WTC11 (cell line): ENCODE measurements at regions not wholly inside any gene's neighbourhood (a gene's known extent, or its start where the extent isn't known, plus 50 kb on each side); places are given as distances from the start of the nearest gene placed in this dataset.
"Not testable (repeated sequence)": the region's sequence is repeated elsewhere in the genome, so short reads cannot be mapped to it uniquely, and the experiment has no call there.

Experiments used
- ATAC-seq: fragments of 200-7000 bp; cut with Tn5 transposase; 2 replicates; pipeline ENCODE4 v1.10.0; 2021; ENCODE audit warnings: mild to moderate bottlenecking, moderate library complexity
- CTCF ChIA-PET: fragments of 300-600 bp; sonication (Branson Sonifier 250); formaldehyde crosslinking; loops from one replicate; lab custom pipeline; 2021; ENCODE audit warnings: antibody characterized with exemption; lab: Charles Lee
- POLR2A ChIA-PET: fragments of 350-600 bp; sonication (Branson Sonifier 250); formaldehyde crosslinking; loops from one replicate; lab custom pipeline; 2021; ENCODE audit warnings: antibody characterized with exemption; lab: Charles Lee
- DNase-seq: peaks from one replicate; pipeline ENCODE4 v3.0.0; 2021; ENCODE audit warnings: low spot score
- H3K27ac Mint-ChIP-seq: 2 replicates; pipeline ENCODE4 v1.8.0; 2021; ENCODE audit warnings: mixed read lengths
- H3K27me3 Mint-ChIP-seq: 2 replicates; pipeline ENCODE4 v1.8.0; 2021; ENCODE audit warnings: low read depth, mild to moderate bottlenecking, moderate library complexity, mixed read lengths
- H3K36me3 Mint-ChIP-seq: 2 replicates; pipeline ENCODE4 v1.8.0; 2021; ENCODE audit warnings: mixed read lengths
- H3K4me1 Mint-ChIP-seq: 2 replicates; pipeline ENCODE4 v1.8.0; 2022; ENCODE audit warnings: mixed read lengths
- H3K4me3 Mint-ChIP-seq: 2 replicates; pipeline ENCODE4 v1.8.0; 2021; ENCODE audit warnings: mild to moderate bottlenecking, moderate library complexity, mixed read lengths
- H3K9me3 Mint-ChIP-seq: 2 replicates; pipeline ENCODE4 v1.8.0; 2021; ENCODE audit warnings: mixed read lengths
- CREM ChIP-seq: sonication (generic); formaldehyde crosslinking; IDR thresholded peaks from 2 replicates; pipeline ENCODE4 v1.8.1; 2022; ENCODE audit warnings: mild to moderate bottlenecking, missing genetic modification reagents, moderate library complexity
- GTF2I ChIP-seq: fragments of 250-450 bp; sonication (Bioruptor Pico); conservative IDR thresholded peaks from 2 replicates; pipeline ENCODE4 v1.4.0; 2021; ENCODE audit warnings: mild to moderate bottlenecking
- MXD4 ChIP-seq: fragments of 250-450 bp; sonication (Bioruptor Pico); IDR thresholded peaks from 2 replicates; pipeline ENCODE4 v1.8.0; 2021; ENCODE audit warnings: mild to moderate bottlenecking, moderate library complexity, borderline replicate concordance
- PRRX2 ChIP-seq: fragments of 250-450 bp; sonication (Bioruptor Pico); IDR thresholded peaks from 2 replicates; pipeline ENCODE4 v1.8.0; 2021; ENCODE audit warnings: mild to moderate bottlenecking
- RELA ChIP-seq: sonication (generic); formaldehyde crosslinking; IDR thresholded peaks from 2 replicates; pipeline ENCODE4 v1.8.1; 2022; ENCODE audit warnings: missing genetic modification reagents, mild to moderate bottlenecking, borderline replicate concordance
- RORB ChIP-seq: fragments of 250-450 bp; sonication (Bioruptor Pico); IDR thresholded peaks from 2 replicates; pipeline ENCODE4 v1.9.0; 2021; ENCODE audit warnings: mild to moderate bottlenecking
- SP1 ChIP-seq: sonication (generic); formaldehyde crosslinking; conservative IDR thresholded peaks from 2 replicates; pipeline ENCODE4 v1.8.1; 2022; ENCODE audit warnings: missing genetic modification reagents
- TEAD1 ChIP-seq: sonication (generic); formaldehyde crosslinking; IDR thresholded peaks from 2 replicates; pipeline ENCODE4 v1.8.0; 2022; ENCODE audit warnings: mild to moderate bottlenecking, missing genetic modification reagents
- ZNF219 ChIP-seq: sonication (generic); formaldehyde crosslinking; IDR thresholded peaks from 2 replicates; pipeline ENCODE4 v1.8.0; 2023; ENCODE audit warnings: missing genetic modification reagents, mild to moderate bottlenecking, borderline replicate concordance
- TF ChIP-seq, protein P1 (sequence below): sonication (generic); formaldehyde crosslinking; IDR thresholded peaks from 2 replicates; pipeline ENCODE4 v1.8.0; 2022; ENCODE audit warnings: missing genetic modification reagents
- TF ChIP-seq, protein P2 (sequence below): fragments of 250-450 bp; sonication (Bioruptor Pico); IDR thresholded peaks from 2 replicates; pipeline ENCODE4 v2.1.2; 2022; ENCODE audit warnings: mild to moderate bottlenecking, moderate library complexity
- TF ChIP-seq, protein P3 (sequence below): sonication (generic); formaldehyde crosslinking; IDR thresholded peaks from 2 replicates; pipeline ENCODE4 v1.8.0; 2023; ENCODE audit warnings: missing genetic modification reagents

GRCh38 chr5:43824325-43824964 is 221.5 kb downstream of the NNT start:
- DNase-seq, CTCF ChIA-PET: not testable (repeated sequence)

DNA sequence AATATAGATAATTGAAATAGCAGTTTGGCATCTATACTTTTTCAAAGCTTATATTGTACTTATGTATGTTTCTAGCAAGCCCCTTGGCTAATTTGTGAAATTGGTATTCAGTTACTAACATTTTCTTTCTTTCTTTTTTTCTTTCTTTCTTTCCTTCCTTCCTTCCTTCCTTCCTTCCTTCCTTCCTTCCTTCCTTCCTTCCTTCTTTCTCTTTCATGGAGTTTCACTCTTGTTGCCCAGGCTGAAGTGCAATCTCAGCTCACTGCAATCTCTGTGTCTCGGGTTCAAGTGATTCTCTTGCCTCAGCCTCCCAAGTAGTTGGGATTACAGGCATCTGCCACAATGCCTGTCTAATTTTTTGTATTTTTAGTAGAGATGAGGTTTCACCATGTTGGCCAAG is 215.4 kb downstream of the NNT start:
- DNase-seq, POLR2A ChIA-PET, ATAC-seq, H3K27me3 Mint-ChIP-seq, H3K27ac Mint-ChIP-seq, CTCF ChIA-PET, H3K4me3 Mint-ChIP-seq, H3K4me1 Mint-ChIP-seq: not testable (repeated sequence)
- H3K9me3 Mint-ChIP-seq = peaks cover 77% of the 10 kb centered on the region
- H3K36me3 Mint-ChIP-seq = peaks cover 39% of the 10 kb centered on the region

More at GRCh38 chr5:43824325-43824964, 221.5 kb downstream of the NNT start:
- H3K4me1 Mint-ChIP-seq, H3K27me3 Mint-ChIP-seq, H3K4me3 Mint-ChIP-seq, H3K27ac Mint-ChIP-seq, ATAC-seq, POLR2A ChIA-PET: not testable (repeated sequence)
- Mint-ChIP-seq H3K9me3 (peaks cover 76% of the 10 kb centered on the region), H3K36me3 (peaks cover 21% of the 10 kb centered on the region)

DNA sequence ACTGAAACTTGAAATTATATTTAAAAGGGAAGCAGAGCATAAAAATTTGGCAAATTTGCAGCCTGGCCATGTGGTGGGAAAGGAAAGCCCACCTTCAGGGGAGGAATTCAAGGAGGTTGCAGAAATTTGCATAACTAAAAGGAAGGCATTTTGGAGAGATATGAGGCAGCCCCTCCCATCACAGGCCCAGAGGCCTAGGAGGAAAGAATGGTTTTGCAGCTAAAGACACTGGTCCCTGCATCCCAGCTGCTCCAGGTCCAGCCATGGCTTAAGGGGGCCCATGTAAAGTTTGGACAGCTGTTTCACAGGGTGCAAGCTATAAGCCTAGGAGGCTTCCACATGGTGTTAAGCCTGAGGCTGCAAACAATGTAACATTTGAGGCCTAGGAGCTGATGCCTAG is 212.5 kb downstream of the NNT start:
- Mint-ChIP-seq H3K27ac (no peak overlapping the region), H3K4me3 (no peak overlapping the region), H3K4me1 (no peaks in the 10 kb centered on the region), H3K27me3 (no peaks in the 10 kb centered on the region), H3K36me3 (peaks cover 61% of the 10 kb centered on the region)
- CTCF ChIA-PET = no interaction called here
- POLR2A ChIA-PET = no interaction called here
- ATAC-seq = no peak
- TF ChIP-seq RELA (CRISPR knock-in tag) (no peak), TEAD1 (CRISPR knock-in tag) (no peak), ZNF219 (CRISPR knock-in tag) (no peak), RORB (CRISPR knock-in tag) (no peak), PRRX2 (CRISPR knock-in tag) (no peak), SP1 (CRISPR knock-in tag) (no peak), GTF2I (CRISPR knock-in tag) (no peak), CREM (no peak)
- TF ChIP-seq, protein P1, sequence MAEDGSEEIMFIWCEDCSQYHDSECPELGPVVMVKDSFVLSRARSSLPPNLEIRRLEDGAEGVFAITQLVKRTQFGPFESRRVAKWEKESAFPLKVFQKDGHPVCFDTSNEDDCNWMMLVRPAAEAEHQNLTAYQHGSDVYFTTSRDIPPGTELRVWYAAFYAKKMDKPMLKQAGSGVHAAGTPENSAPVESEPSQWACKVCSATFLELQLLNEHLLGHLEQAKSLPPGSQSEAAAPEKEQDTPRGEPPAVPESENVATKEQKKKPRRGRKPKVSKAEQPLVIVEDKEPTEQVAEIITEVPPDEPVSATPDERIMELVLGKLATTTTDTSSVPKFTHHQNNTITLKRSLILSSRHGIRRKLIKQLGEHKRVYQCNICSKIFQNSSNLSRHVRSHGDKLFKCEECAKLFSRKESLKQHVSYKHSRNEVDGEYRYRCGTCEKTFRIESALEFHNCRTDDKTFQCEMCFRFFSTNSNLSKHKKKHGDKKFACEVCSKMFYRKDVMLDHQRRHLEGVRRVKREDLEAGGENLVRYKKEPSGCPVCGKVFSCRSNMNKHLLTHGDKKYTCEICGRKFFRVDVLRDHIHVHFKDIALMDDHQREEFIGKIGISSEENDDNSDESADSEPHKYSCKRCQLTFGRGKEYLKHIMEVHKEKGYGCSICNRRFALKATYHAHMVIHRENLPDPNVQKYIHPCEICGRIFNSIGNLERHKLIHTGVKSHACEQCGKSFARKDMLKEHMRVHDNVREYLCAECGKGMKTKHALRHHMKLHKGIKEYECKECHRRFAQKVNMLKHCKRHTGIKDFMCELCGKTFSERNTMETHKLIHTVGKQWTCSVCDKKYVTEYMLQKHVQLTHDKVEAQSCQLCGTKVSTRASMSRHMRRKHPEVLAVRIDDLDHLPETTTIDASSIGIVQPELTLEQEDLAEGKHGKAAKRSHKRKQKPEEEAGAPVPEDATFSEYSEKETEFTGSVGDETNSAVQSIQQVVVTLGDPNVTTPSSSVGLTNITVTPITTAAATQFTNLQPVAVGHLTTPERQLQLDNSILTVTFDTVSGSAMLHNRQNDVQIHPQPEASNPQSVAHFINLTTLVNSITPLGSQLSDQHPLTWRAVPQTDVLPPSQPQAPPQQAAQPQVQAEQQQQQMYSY (CRISPR knock-in tag) = no peak
- TF ChIP-seq, protein P2, sequence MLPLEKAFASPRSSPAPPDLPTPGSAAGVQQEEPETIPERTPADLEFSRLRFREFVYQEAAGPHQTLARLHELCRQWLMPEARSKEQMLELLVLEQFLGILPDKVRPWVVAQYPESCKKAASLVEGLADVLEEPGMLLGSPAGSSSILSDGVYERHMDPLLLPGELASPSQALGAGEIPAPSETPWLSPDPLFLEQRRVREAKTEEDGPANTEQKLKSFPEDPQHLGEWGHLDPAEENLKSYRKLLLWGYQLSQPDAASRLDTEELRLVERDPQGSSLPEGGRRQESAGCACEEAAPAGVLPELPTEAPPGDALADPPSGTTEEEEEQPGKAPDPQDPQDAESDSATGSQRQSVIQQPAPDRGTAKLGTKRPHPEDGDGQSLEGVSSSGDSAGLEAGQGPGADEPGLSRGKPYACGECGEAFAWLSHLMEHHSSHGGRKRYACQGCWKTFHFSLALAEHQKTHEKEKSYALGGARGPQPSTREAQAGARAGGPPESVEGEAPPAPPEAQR (CRISPR knock-in tag) = no peak
- TF ChIP-seq, protein P3, sequence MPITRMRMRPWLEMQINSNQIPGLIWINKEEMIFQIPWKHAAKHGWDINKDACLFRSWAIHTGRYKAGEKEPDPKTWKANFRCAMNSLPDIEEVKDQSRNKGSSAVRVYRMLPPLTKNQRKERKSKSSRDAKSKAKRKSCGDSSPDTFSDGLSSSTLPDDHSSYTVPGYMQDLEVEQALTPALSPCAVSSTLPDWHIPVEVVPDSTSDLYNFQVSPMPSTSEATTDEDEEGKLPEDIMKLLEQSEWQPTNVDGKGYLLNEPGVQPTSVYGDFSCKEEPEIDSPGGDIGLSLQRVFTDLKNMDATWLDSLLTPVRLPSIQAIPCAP (CRISPR knock-in tag) = no peak
- TF ChIP-seq, all 79 proteins: peak for 0
- H3K9me3 Mint-ChIP-seq = peaks cover 85% of the 10 kb centered on the region
- DNase-seq = no peak

DNA sequence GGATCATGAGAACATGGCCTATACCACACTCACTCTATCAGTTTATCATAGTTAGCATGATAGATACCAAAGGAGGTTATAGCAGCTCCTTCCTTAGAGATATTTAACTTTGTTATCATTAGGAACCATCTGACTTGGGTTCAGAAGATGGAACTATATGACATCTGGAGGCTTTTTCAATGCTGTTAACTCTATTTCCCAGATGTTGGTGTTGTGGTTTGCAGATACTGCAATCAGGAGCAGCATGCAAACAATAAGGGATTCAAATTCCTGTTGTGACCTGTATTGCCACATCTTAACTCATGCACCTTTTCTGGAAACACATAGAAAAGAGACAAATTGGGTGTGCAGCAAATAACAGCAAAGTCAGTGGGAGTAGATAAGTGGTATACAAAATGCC is 201.7 kb downstream of the NNT start:
- Mint-ChIP-seq H3K4me3 (no peak overlapping the region), H3K27me3 (no peaks in the 10 kb centered on the region), H3K36me3 (peaks cover 8% of the 10 kb centered on the region), H3K4me1 (no peaks in the 10 kb centered on the region; the same call in 1 of the 2 replicates), H3K27ac (no peak overlapping the region), H3K9me3 (peaks cover 13% of the 10 kb centered on the region)
- ChIA-PET CTCF (no interaction called here), POLR2A (no interaction called here)
- DNase-seq (no peak), ATAC-seq (no peak)
- TF ChIP-seq MXD4 (CRISPR knock-in tag) = no peak
